Left renal cortex interstitium (tissue), 4 donors: ENCODE measurements at regions not wholly inside any gene's neighbourhood (a gene's known extent, or its start where the extent isn't known, plus 50 kb on each side); places are given as distances from the start of the nearest gene placed in this dataset.
"Not testable (repeated sequence)": the region's sequence is repeated elsewhere in the genome, so short reads cannot be mapped to it uniquely, and the experiment has no call there.

Experiments
- DNase-seq, 4 donors: peaks; one replicate each; pipeline ENCODE4 v3.0.0-alpha.2; 2013; ENCODE audit warnings: low read depth in 4 of 4, low spot score in 2 of 4, missing footprints in 1 of 4

DNA sequence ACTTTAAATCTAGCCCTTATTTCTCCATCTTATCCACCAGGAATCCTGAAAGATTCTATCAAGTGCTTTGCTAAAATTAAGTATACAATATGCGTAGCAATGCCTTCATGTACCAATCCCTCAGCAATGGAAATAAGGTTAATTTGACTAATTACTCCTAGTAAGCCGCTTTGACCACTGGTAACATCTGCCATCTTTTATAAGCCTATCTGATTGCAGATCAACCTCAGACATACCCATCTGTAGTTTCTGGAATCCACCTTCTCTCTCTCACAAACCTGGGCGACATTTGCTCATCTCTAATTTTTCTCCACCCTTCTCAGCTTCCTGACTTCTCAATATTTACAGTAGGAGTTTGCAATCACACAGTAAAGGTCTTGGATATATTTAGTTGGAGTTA lies 138.8 kb upstream of the CRHR1 start:
- DNase-seq = no peak

DNA sequence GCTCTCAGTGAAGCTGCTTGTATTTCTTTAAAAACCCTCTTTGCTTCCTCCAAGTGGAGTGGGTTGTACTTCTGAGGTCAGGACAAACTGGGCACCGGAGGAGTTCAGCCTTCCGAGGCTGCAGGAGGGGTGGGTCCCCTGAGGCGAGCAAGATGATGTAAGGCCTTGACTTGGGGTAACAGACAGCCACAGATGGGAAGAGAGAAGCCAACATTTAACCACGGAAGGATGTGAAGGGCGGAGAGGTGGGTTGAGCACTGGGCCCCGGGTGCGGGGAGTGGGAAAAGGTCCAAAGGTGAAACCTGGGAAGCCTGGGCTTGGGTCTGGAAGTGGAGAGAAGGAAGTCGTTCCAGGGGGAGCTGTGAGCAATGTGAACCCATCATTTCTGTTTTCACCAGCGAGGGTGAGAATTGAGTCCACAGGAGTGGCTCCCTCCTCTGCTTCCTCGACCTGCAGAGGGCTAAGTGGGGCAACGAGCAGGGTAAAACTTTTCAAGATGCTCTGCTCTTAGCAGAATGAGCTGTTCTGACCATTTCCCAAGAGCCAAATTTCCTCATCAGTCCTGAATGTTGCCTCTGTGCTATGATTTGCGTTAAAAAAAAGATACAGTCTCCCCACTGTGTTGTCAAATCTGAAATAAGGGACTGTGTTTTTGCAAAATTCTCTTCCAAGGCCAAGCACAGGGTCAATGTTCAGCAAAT lies 137.7 kb upstream of the CRHR1 start:
- no peak for DNase-seq

DNA sequence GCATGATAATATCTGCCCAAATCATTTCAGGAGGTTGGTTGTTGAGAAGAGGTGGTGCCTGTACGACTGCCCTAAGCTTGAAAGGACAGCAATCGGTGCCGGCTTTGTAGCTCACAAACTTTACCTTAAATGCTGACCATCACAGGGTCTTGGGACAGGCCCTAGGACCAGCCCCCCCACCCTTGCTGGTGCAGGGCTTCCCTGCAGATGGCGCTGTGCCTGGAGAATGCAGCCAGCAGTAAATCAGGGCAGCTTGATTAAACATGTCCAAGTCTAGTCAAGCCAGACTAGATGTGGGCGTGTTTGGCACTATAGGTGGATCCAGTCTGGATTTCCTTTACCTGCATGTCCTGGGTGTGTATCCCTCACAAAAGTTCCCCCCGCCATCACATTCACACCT lies 135.5 kb upstream of the CRHR1 start:
- no peak for DNase-seq

DNA sequence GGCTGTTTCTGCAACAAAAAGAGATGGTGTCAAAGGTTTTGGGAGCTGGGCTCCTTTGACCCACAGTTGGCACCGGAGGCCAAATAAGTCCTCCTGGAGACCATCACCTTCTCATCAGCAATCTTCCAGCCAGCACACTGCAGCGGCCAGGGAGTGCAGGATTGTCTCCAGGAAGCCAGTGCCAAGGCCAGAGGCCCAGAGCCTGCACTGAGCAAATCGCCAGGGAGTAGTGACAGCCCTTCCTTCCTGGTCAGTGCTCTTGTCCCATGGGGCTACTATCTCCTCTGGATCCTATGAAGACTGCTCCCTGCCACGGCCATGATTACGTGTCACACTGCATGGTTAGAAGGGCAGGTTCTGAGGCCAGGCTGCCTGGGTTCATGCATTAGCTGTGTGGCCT lies 134.3 kb upstream of the CRHR1 start:
- no peak for DNase-seq

- no peak for DNase-seq
These were observed 133.6 kb upstream of the CRHR1 start for GRCh38 chr17:45650561-45650960.

DNA sequence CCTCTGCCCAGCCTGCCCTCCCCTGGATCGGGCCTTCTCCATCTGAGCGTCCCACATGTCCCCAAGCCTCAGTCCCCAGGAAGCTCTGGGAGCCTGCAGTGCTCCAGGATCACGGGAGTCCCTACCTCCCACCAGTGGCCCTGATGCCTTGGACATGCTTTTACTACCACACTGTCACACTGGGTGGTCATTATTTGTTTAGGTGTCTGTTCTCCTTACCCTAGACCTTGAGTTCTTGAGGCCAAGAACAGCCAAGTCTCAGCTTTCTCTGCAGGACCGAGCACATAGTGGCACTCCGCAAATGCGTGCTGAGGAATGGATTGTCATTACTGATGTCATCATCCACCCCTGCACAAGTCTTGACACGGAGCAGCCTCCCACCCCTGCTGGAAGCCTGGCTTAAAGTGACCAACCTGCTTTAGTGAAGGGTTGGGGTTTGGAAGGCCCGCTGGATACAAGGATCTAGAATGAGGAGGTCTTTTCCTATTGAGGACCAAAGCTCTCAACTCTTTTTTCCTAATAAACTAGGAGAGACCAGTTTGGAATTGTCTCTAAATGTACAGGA lies 132.9 kb upstream of the CRHR1 start:
- DNase-seq = no peak

DNA sequence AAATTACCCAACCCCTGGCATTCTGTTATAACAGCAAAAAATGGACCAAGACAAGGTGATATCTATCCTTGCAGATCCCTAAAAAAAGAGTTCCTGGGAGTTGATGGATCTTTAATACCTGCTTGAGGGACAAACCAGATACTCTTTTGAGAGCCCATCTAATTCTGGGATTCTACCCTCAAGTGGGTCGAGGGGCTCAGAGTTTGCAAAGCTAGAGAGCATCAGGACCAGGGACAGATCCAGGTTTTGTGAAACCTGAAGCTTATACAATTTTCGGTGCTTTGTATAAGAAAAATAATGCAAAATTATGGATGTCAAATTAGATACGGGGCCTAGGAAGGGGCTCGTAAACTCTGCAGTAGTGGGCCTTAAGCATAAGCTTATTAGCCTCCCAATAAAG lies 130.5 kb upstream of the CRHR1 start:
- DNase-seq = no peak

DNA sequence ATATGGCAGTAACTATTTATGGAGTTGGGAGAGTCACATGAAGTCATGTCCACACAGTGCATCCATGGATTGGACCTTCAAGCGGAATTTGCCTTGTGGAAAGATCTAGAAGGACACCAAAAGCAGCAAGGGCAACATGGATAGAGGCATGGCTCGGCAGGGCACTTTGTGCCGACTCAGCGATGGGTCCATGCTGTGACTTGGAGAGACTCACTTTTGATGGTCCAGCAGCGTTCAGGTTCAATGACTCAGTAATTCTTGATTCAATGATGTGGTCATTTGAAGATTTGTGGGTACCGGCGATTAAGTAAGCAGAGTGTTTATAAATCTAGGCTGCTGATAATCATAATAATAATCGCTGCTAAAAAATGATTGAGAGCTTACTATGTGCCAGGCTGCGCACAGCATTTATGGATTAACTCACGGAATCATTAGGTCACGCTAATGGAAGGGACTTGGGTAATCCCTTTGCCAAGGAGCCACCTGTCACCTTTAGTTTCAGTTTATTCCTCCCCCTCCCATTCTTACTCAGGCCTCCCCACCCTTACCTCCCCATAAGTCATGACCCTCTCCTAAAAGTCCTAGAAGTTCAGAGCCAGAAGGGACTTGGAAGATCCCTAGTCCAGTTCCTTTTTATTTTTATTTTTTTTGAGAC lies 127.5 kb upstream of the CRHR1 start:
- no peak for DNase-seq

GRCh38 chr17:45660474-45660873 lies 123.6 kb upstream of the CRHR1 start:
- DNase-seq = peak in 1 of 4 donors; percentile 4

DNA sequence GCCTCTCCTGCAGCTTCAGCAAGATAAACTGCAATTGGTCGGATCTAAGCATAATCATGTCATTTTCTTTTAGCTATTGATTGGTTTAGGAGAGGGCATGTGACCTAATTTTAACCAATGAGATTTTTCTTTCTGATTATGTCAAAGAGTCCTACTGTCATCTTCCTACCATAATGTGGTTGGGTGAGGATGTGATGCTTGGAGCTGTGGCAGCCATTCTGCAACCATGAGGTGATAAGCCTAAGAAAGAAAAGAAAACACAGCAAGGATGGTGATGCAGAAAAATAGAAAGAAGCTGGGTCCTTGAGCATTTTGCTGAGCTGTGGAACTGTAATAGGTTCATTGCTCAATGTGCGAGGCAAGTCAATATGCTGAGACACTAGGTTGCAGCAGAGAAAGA lies 121.7 kb upstream of the CRHR1 start:
- no peak for DNase-seq

- DNase-seq = no peak
These were observed 120.3 kb upstream of the CRHR1 start for GRCh38 chr17:45663772-45664171.

- DNase-seq = no peak
These were observed 119.2 kb upstream of the CRHR1 start for GRCh38 chr17:45664921-45665320.

GRCh38 chr17:45666046-45666600 lies 118.0 kb upstream of the CRHR1 start:
- DNase-seq = no peak

DNA sequence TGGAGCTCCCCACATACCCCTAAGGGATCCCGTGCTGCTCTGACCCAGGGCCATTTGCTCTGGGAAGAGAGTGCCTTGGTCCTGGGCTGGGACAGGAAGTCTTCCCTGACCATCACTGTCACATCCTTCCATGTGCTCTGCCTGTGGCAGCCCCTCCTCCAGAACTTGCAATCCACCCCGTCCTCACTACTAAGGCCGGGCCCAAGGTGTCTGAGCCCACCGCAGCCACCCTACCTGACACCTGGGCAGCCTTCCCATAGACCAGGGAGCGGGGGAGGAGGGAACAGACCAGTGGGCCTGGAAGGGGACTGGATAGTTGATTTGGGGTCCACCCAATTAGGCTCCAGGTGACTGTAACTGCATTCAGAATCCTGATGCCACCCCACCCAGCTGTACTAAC lies 117.5 kb upstream of the CRHR1 start:
- no peak for DNase-seq

DNA sequence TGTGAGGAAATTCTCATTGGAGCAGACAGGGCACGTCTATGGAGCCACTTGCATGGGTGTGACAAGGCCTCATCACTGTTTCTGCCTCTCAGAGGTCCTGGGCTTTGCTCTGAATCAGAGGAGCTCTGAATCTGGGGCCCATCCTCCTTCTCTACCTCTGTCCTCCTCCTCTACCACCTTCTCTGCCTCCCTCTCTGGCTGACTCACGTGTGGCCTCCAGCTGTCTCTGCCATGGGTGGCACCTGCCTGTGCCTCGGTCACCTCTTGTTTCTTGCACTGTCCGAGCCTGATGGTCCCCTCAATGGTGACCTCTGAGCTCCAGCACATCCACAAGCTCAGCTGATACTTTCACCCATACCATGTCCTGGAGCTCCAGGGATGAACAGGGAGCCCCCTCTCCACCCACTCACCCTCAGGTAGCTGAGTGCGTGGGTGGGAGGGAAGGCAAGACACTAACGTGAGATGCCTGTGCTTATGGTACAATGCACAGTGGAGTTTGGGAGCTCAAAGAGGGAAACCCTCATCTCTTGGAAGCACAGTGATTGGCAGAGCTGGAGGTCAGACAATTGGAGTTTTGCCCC lies 116.4 kb upstream of the CRHR1 start:
- DNase-seq = no peak

DNA sequence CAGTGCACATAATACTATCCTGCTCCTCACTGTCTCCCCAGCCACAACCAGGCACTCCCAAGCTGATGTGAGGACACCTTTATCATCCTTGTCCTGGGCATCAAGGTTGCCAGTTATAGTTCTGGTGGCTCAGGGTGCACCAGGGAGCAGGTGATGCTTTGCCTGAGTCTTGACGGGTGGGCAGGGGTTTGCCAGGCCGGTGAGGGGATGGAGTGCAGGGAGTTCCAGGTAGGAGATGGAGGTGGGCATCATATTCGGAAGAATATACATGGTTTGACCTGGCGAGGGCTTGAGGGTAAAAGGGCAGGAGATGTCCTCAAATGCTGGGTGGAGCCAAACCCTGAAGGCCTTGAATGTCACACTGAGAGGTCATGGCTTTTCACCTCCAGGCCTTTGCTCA lies 115.8 kb upstream of the CRHR1 start:
- no peak for DNase-seq

- DNase-seq = no peak
These were observed 111.8 kb upstream of the CRHR1 start for GRCh38 chr17:45672301-45672700.

DNA sequence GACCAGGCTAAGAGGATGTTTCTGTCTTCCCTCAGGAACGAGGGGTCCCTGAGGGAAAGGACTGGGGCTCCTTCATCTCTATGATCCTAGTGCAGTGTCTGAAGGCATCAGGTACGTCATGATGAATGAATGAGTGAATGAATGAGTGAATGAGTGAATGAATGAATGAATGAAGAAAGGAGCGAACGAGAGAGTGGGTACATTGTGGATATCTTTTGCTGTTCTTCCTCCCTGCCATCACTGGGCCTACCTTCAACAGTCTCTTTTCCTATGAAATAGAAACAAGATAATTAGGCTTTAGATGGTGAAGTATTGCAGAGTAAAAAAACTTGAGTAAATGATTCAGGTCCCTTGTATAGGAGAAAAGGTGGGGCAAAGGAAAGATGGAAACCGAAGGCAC lies 111.3 kb upstream of the CRHR1 start:
- no peak for DNase-seq

DNA sequence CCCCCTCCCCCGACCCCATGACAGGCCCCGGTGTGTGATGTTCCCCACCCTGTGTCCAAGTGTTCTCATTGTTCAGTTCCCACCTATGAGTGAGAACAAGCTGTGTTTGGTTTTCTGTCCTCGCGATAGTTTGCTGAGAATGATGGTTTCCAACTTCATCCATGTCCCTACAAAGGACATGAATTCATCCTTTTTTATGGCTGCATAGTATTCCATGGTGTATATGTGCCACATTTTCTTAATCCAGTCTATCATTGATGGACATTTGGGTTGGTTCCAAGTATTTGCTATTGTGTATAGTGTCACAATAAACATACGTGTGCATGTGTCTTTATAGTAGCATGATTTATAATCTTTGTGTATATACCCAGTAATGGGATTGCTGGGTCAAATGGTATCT lies 110.4 kb upstream of the CRHR1 start:
- not testable (repeated sequence) for DNase-seq

- no peak for DNase-seq
These were observed 109.1 kb upstream of the CRHR1 start for GRCh38 chr17:45675012-45675411.

GRCh38 chr17:45675892-45676291 lies 108.2 kb upstream of the CRHR1 start:
- DNase-seq = no peak

GRCh38 chr17:45676695-45677094 lies 107.4 kb upstream of the CRHR1 start:
- no peak for DNase-seq
